OCI-LY3 (cell line): ENCODE measurements at regions not wholly inside any gene's neighbourhood (a gene's known extent, or its start where the extent isn't known, plus 50 kb on each side); places are given as distances from the start of the nearest gene placed in this dataset.

Source experiments
- CTCF ChIP-seq: fragments of 200-600, 300-600 bp; sonication (generic); IDR thresholded peaks from 2 replicates; pipeline ENCODE4 v1.5.1; 2014; ENCODE audit warnings: antibody characterized with exemption, low read length, low read depth
- EZH2phosphoT487 ChIP-seq: fragments of 200-600 bp; shearing (Covaris generic); IDR thresholded peaks from 2 replicates; pipeline ENCODE4 v1.6.1; 2018; ENCODE audit warnings: antibody characterized with exemption, mixed run types, low read depth

DNA sequence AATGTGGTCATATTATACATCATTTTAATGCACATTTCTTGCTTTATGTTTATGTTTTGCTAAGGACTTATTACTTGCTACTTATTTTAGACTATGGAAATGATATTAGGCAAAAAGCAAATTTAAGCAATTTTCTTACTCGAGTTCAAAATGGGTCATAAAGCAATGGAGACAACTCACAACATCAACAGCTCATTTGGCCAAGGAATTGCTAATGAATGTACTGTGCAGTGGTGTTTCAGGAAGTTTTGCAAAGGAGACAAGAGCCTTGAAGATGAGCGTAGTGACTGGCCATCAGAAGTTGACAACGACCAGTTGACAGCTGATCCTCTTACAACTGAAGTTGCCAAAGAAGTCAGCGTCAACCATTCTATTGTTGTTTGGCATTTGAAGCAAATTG lies 831.8 kb upstream of the SEL1L start:
- TF ChIP-seq CTCF: no peak
- TF ChIP-seq EZH2phosphoT487: no peak
